T-helper 2 cell (primary cell): ENCODE measurements at regions not wholly inside any gene's neighbourhood (a gene's known extent, or its start where the extent isn't known, plus 50 kb on each side); places are given as distances from the start of the nearest gene placed in this dataset.
"Not testable (repeated sequence)": the region's sequence is repeated elsewhere in the genome, so short reads cannot be mapped to it uniquely, and the experiment has no call there.

Experiments used
- DNase-seq, 5 experiments: peaks; one replicate each; pipeline versions ENCODE4 v3.0.0 to v3.0.0-alpha.2; 2012 to 2022

GRCh38 chr12:131314524-131315090 is 360.9 kb downstream of the ADGRD1 start:
- DNase-seq, result no peak

DNA sequence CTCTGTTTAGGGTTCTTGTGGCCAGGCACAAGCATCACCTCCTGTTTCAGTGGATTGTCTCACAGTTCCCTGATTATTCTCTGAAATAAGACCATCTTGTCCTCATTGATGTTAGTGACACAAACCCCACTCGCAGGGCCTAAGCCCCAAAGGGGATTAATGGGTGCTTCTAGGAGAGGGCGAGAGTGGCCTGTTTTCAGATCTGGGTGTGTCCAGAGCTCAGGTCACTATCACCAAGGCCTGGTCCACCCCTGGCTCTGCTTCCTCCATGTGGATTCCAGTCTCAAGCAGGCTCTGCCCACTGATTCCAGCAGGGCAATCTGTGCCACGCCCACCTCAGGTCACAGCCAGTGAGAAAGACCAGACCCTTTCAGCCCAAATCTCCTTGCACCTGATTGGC is 361.9 kb downstream of the ADGRD1 start:
- DNase-seq, result no peak

DNA sequence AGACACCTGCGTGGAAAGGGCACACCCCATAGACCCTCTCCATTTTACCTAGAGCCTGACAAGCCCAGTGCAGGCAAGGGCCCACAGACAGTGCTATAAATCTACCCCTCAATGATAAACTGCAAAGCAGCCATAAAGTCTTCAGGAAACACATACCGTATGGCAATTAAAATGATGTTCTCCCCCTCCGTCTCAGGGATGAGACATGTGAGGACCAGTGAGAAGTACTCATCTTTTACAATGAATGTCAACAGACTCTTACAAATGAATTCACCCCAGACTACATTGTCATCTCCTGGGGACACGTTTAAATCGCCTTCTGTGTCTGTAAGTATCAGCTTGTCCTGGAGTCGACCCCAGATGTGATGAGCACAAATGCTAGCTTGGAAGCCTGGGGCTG is 362.7 kb downstream of the ADGRD1 start:
- no peak for DNase-seq

DNA sequence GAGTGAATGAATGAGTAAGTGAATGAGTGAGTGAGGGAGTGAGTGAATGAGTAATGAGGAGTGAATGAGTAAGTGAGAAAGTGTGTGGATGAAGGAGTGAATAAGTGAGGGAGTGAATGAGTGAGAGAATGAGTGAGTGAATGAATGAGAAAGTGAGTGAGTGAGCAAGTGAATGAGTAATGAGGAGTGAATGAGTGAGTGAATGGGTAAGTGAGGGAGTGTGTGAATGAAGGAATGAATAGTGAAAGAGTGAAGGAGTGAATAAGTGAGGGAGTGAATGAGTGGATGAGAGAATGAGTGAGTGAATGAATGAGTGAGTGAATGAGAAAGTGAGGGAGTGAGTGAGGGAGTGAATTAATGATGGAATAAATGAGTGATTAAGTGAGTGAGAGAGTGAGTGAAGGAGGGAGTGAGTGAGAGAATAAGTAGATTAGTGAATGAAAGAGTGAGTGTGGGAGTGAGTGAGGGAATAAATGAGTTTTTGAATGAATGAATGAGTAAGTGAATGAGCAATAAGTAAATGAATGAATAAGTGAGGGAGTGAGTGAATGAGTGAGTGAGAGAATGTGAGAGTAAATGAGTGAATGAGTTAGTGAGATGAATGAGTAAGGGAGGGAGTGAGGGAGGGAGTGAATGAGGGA is 364.5 kb downstream of the ADGRD1 start:
- no peak for DNase-seq

DNA sequence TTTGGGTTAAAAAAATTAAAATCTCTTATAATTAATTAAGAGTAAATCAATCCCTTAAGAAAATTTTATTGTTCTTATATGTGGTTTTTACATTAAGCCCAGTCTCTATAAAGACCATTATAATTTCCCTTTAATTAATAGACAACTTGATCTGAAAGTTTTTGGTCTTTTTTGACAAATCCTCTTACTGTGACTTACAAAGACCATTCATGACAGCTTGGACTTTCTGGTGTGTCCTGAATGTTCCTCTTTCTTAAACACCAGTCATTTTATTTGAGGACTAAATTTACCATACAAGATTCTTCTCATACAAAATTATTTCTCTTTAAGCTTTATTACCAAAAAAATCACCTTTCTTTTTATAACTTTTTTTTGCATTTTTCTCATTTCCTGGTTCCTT is 368.3 kb downstream of the ADGRD1 start:
- no peak for DNase-seq

DNA sequence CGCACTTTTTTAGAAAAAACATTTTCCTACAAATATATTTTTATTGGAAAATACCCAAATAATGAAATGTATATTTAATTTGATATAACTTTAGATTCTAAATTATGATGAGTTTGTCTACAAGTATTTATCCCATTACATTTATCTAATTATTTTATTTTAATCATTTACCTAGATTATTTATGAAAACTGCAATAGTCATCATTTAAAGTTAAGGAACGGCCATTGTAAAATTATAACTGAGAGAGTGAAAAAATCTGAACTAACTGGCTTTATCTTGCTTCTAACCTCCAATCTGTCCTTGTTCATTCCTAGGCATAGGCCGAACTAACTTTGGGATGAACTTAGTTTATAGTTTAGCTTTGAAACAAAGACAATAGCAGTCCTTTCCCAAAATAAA is 368.8 kb downstream of the ADGRD1 start:
- DNase-seq, result not testable (repeated sequence)

- DNase-seq, result no peak
These were observed 370.2 kb downstream of the ADGRD1 start for GRCh38 chr12:131323879-131324278.

GRCh38 chr12:131327521-131328488 is 374.1 kb downstream of the ADGRD1 start:
- no peak for DNase-seq

- not testable (repeated sequence) for DNase-seq
These were observed 375.4 kb downstream of the ADGRD1 start for GRCh38 chr12:131328861-131329845.

DNA sequence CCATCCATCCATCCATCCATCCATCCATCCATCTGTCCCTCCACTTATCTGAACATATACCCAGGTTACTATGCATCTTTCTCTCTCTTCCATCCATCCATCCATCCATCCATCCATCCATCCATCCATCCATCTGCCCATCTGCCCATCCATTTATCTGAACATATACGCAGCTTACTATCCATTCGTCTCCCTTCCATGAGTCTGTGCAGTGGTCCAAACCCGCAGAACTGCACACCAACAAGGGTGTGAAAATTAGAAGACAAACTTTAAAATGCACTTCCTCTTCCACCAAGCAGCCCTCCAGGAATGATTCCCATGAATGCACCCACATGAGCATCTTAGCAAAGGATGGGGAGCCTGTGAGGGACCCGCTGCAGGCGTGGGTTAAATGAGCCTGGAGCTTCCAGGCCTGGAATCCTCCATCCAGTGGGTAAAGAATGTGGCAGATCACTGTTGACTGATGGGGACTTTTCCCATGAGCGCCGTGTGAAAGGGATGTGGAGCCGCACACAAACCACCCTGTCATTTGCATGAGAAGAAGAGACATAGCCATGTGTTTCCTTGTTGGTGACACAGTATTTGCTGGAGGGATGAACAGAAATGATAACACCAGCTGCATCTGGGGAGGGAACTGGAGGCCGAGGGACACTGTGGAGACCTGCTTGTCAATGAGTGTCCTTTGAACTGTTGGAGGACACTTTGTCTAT is 376.6 kb downstream of the ADGRD1 start:
- no peak for DNase-seq

DNA sequence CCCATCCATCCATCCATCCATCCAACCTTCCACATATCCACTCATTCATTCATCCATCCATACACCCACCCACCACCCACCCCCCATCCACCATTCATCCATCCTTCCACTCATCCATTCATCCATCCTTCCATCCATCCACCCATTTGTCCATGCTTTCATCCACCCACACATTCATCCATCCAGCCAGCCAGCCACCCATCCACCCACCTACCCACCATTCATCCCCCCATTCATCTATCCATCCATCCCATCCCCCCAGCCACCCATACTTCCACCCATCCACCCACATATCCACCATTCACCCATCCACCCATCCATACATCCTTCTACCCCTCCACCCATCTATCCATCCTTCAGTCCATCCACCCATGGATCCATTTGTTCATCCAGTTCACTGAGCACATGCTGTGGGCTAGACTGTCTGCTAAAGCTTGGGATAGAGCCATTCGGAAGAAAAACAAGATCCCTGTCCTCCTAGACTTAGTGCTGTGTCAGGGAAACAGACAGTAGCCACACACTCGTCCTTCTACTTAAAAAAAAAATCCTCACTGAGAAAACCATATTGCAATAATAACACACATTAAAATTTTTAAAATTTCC is 377.5 kb downstream of the ADGRD1 start:
- DNase-seq, result no peak

DNA sequence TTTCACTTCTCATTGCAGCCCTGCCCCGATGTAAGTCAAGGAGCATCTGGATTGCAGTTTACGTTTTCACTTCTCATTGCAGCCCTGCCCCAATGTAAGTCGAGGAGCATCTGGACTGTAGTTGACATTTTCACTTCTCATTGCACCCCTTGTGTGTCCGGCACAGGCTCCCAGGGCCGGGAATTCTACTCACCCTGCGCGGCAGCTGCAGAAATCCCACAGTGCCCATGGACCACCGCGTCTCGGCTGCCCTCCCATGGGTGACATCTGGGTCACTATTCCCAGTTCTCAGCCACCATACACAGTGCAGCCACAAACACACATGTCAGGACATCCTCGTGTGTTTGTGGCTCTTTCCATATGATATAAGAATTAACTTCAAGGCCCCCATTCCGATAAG is 378.5 kb downstream of the ADGRD1 start:
- DNase-seq, result no peak

DNA sequence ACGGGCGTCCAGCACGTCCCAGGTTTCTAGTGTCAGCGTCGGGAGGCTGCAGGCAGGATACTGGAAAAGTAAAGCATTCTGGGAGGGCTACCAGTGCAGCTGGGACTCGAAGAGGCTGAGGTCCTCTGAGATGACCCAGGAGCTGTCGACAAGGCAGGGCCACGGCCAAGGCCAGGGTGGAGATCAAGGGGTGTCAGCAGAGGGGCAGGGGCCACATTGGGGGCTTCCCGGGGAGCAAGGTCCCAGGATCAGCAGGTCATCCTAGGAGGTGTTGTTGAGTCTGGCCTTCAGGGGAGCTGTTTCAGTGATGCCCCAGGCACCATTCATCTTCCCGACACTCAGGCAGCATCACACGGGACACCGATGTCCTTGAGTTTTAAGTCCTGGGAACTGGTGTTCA is 377.8 kb upstream of the SFSWAP start:
- no peak for DNase-seq

- DNase-seq, result no peak
These were observed 377.1 kb upstream of the SFSWAP start for GRCh38 chr12:131333621-131334440.

DNA sequence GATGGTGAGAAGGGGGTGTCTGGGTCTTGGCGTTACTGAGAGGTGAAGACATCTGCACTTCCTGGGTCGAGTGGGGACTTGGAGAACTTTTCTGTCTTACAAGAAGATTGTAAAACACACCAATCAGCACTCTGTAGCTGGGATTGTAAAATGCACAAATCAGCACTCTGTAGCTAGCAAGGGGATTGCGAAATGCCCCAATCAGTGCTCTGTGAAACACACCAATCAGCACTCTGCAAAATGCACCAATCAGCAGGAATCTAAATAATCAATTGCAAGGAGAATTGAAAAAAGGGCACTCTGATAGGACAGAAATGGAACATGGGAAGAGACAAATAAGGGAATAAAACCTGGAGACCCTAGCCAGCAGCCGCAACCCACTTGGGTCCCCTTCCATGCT is 376.1 kb upstream of the SFSWAP start:
- DNase-seq, result no peak

DNA sequence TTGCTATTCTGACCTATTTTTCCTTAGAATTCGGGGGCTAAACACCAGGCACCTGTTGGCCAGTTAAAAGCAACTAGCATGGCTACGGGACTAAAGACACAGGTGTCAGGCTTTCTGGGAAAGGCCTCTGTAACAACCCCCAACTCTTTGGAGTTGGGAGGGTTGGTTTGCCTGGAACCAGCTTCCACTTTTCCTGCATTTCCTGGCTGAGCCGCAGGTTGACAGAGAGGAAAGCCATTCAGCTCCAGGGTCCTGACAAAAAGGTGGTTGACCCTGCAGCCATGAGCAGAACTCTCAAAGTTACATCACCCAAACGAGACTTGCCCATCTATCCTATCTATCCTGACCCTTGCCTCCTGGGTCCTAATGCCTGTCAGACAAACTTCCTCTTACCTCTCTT is 375.4 kb upstream of the SFSWAP start:
- DNase-seq, result no peak

- DNase-seq, result not testable (repeated sequence)
These were observed 373.0 kb upstream of the SFSWAP start for GRCh38 chr12:131337861-131338260.

GRCh38 chr12:131340616-131341210 is 370.2 kb upstream of the SFSWAP start:
- no peak for DNase-seq

- not testable (repeated sequence) for DNase-seq
These were observed 369.3 kb upstream of the SFSWAP start for GRCh38 chr12:131341608-131342007.

GRCh38 chr12:131343436-131343835 is 367.5 kb upstream of the SFSWAP start:
- DNase-seq, result not testable (repeated sequence)
